BE2C (cell line): ENCODE measurements at regions not wholly inside any gene's neighbourhood (a gene's known extent, or its start where the extent isn't known, plus 50 kb on each side); places are given as distances from the start of the nearest gene placed in this dataset.

ENCODE experiments used
- DNase-seq: peaks from one replicate; pipeline ENCODE4 v3.0.0-alpha.2; 2020
- H3K27me3 ChIP-seq: fragments of 250-450 bp; sonication (Bioruptor Pico); 2 replicates; pipeline ENCODE4 v1.5.1; 2020; ENCODE audit warnings: mild to moderate bottlenecking
- H3K36me3 ChIP-seq: fragments of 250-450 bp; sonication (Bioruptor Pico); 2 replicates; pipeline ENCODE4 v1.5.1; 2020; ENCODE audit warnings: mild to moderate bottlenecking
- H3K4me1 ChIP-seq: fragments of 250-450 bp; sonication (Bioruptor Pico); 2 replicates; pipeline ENCODE4 v1.5.1; 2020
- H3K4me3 ChIP-seq: 2 replicates; pipeline ENCODE4 v1.5.1; 2011; ENCODE audit warnings: low read depth, low read length
- H3K9me3 ChIP-seq: fragments of 250-450 bp; sonication (Bioruptor Pico); 2 replicates; pipeline ENCODE4 v1.5.1; 2020
- TF ChIP-seq, protein P1 (sequence below): IDR thresholded peaks from 2 replicates; pipeline ENCODE4 v1.5.1; 2012; ENCODE audit warnings: mild to moderate bottlenecking, low read depth, low read length

DNA sequence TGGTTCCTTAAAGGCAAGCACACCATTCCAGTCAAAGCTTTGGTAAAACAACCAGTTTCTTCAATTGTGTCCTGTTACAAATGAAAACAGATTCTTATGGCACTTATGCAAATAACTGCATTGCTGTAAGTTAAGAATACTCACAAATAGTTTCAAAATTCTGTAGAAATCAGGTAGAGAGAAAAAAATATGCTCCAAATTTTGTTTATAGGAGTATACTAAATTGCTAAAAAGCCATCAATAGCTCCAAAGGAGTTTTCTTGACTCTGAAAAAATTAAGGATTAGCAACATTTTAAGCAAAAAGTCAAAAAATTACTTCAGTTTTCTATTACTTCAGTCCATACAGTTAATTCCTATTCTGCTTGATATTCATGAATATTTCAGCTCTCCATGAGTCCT lies 51.3 kb upstream of the KAT6B start:
- Histone ChIP-seq H3K36me3 (no peaks in the 10 kb centered on the region), H3K4me3 (no peak overlapping the region), H3K9me3 (no peaks in the 10 kb centered on the region), H3K4me1 (no peaks in the 10 kb centered on the region; the same call in 1 of the 2 replicates), H3K27me3 (no peaks in the 10 kb centered on the region)
- TF ChIP-seq, protein P1, sequence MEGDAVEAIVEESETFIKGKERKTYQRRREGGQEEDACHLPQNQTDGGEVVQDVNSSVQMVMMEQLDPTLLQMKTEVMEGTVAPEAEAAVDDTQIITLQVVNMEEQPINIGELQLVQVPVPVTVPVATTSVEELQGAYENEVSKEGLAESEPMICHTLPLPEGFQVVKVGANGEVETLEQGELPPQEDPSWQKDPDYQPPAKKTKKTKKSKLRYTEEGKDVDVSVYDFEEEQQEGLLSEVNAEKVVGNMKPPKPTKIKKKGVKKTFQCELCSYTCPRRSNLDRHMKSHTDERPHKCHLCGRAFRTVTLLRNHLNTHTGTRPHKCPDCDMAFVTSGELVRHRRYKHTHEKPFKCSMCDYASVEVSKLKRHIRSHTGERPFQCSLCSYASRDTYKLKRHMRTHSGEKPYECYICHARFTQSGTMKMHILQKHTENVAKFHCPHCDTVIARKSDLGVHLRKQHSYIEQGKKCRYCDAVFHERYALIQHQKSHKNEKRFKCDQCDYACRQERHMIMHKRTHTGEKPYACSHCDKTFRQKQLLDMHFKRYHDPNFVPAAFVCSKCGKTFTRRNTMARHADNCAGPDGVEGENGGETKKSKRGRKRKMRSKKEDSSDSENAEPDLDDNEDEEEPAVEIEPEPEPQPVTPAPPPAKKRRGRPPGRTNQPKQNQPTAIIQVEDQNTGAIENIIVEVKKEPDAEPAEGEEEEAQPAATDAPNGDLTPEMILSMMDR = no peak
- DNase-seq = no peak
